KBM-7 (cell line): ENCODE measurements at regions not wholly inside any gene's neighbourhood (a gene's known extent, or its start where the extent isn't known, plus 50 kb on each side); places are given as distances from the start of the nearest gene placed in this dataset.
"Not testable (repeated sequence)": the region's sequence is repeated elsewhere in the genome, so short reads cannot be mapped to it uniquely, and the experiment has no call there.

Experiments used
- DNase-seq: peaks from one replicate; pipeline ENCODE4 v3.0.0-alpha.2; 2015
- in situ Hi-C: fragments of 300-500 bp; cut with MboI; formaldehyde crosslinking; loops from 2 replicates; pipeline ENCODE4 v1.14.3; 2020; ENCODE audit warnings: low sequenced_read_pairs, low pct_unique_long_range_greater_than_20kb, mixed read lengths

- no peak for DNase-seq
- in situ Hi-C loops: no loop called here
Measured at GRCh38 chr12:28097221-28097620, 93.0 kb upstream of the CCDC91 start.

GRCh38 chr12:28099245-28099644, 91.0 kb upstream of the CCDC91 start:
- in situ Hi-C loops, DNase-seq: not testable (repeated sequence)

- in situ Hi-C loops: no loop called here
- DNase-seq: no peak
Measured at GRCh38 chr12:28099871-28100270, 90.4 kb upstream of the CCDC91 start.

- in situ Hi-C loops: no loop called here
- DNase-seq: no peak
Measured at GRCh38 chr12:28100717-28101116, 89.5 kb upstream of the CCDC91 start.

GRCh38 chr12:28104316-28104715, 85.9 kb upstream of the CCDC91 start:
- no peak for DNase-seq
- in situ Hi-C loops: no loop called here

- no peak for DNase-seq
- in situ Hi-C loops: no loop called here
Measured at GRCh38 chr12:28104903-28105864, 85.1 kb upstream of the CCDC91 start.

- peak; percentile 11 for DNase-seq
- in situ Hi-C loops: no loop called here
Measured at GRCh38 chr12:28107679-28108078, 82.6 kb upstream of the CCDC91 start.

GRCh38 chr12:28108599-28108998, 81.7 kb upstream of the CCDC91 start:
- DNase-seq: peak; percentile 23
- in situ Hi-C loops: no loop called here

- peak; percentile 53 for DNase-seq
- in situ Hi-C loops: no loop called here
Measured at GRCh38 chr12:28110329-28110728, 79.9 kb upstream of the CCDC91 start.

- no peak for DNase-seq
- in situ Hi-C loops: no loop called here
Measured at GRCh38 chr12:28114488-28114887, 75.8 kb upstream of the CCDC91 start.

GRCh38 chr12:28121433-28121832, 68.8 kb upstream of the CCDC91 start:
- in situ Hi-C loops: no loop called here
- DNase-seq: no peak

GRCh38 chr12:28121899-28122655, 68.2 kb upstream of the CCDC91 start:
- in situ Hi-C loops: no loop called here
- no peak for DNase-seq

GRCh38 chr12:28122756-28123155, 67.5 kb upstream of the CCDC91 start:
- DNase-seq: no peak
- in situ Hi-C loops: no loop called here

- in situ Hi-C loops: no loop called here
Measured at GRCh38 chr12:28127455-28127854, 62.8 kb upstream of the CCDC91 start.

GRCh38 chr12:28129031-28129430, 61.2 kb upstream of the CCDC91 start:
- no peak for DNase-seq
- in situ Hi-C loops: no loop called here

More at GRCh38 chr12:28127455-28127854, 62.8 kb upstream of the CCDC91 start:
- DNase-seq: no peak

GRCh38 chr12:28130234-28130624, 60.0 kb upstream of the CCDC91 start:
- in situ Hi-C loops: no loop called here
- DNase-seq: no peak

GRCh38 chr12:28130625-28131598, 59.3 kb upstream of the CCDC91 start:
- in situ Hi-C loops: no loop called here
- DNase-seq: peak; percentile 92

- in situ Hi-C loops: no loop called here
- no peak for DNase-seq
Measured at GRCh38 chr12:28132398-28132797, 57.9 kb upstream of the CCDC91 start.

- no peak for DNase-seq
- in situ Hi-C loops: no loop called here
Measured at GRCh38 chr12:28135801-28136439, 54.3 kb upstream of the CCDC91 start.
